Embryonic facial prominence (tissue), 1 donor: ENCODE measurements at regions not wholly inside any gene's neighbourhood (a gene's known extent, or its start where the extent isn't known, plus 50 kb on each side); places are given as distances from the start of the nearest gene placed in this dataset.

Experiments used
- DNase-seq: peaks from one replicate; pipeline ENCODE4 v3.0.0-alpha.2; 2016; ENCODE audit errors: extremely low spot score

DNA sequence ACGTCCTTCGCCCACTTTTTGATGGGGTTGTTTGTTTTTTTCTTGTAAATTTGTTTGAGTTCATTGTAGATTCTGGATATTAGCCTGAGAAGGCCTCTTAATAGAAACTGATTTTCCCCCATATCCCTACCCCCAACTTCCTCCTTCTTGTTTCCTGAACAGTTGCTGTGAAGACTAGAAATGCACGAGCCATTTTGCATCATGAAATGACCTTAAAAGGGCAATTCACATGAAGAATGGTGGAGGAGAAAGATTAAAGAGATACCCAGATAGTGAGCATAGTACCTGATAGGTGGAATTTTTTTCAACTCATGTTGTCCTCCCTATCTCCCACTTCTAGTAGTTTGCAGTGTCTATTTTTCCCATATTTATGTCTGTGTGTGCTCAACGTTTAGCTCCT, 55.2 kb upstream of the KCNH8 start:
- no peak for DNase-seq

DNA sequence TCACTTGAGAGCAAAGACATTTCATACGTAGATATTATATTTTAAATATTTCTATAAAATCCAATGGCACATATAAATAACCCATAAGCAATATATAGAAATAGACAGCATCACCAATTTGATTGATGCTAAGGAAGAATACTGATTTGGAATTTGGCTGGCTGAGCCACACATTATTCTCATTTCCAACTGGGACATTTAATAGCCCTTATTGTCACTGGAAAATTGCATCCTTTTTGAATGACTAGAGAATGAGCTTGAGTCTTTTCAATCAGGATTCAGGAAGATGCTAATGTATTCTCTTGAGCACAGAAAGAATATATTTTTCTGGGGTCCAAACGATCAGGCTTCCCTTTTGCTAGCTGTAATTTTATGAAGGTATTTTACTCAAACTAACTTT, 70.9 kb upstream of the KCNH8 start:
- DNase-seq = no peak

DNA sequence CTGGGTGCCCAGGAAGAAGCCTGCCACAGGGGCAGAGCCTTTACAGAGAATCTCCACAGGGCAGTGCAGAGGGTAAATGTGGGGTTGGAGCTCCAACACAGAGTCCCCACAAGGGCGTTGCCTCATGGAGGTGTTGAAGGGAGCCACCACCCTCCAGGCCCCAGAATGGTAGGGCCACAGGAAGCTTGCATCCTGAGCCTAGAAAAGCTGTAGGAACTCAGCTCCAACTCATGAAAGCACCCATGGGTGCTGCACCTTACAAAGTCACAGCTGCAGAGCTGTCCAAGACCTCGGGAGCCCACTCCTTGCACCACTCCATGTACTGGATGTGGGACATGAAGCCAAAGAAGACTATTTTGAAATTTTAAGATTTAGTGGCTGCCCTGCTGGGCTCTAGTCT, 73.3 kb upstream of the KCNH8 start:
- no peak for DNase-seq

DNA sequence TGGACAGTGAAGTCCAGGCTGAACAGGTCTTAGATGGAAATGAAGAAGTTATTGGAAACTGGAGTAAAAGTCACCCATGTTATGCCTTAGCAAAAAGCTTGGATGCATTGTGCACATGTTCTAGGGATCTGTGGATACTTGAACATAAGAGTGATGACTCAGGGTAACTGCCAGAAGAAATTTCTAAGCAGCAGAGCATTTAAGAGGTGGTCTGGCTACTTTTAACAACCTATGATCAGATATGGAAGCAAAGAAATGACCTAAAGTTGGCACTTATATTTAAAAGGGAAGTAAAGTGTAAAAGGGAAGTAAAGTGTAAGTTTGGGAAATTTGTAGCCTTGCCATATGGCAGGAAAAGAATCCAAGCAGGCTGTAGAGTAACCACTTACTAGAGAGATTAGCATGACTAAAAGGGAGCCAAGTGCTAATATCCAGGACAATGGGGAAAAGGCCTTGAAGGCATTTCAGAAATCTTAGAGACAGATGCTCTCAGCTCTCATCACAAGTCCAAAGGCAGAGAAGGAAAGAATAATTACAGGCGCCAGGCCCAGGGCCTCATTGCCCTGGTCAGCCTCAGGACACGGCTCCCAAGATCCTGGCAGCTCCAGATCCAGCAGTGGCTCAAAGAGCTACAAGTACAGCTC, 73.9 kb upstream of the KCNH8 start:
- DNase-seq = no peak

DNA sequence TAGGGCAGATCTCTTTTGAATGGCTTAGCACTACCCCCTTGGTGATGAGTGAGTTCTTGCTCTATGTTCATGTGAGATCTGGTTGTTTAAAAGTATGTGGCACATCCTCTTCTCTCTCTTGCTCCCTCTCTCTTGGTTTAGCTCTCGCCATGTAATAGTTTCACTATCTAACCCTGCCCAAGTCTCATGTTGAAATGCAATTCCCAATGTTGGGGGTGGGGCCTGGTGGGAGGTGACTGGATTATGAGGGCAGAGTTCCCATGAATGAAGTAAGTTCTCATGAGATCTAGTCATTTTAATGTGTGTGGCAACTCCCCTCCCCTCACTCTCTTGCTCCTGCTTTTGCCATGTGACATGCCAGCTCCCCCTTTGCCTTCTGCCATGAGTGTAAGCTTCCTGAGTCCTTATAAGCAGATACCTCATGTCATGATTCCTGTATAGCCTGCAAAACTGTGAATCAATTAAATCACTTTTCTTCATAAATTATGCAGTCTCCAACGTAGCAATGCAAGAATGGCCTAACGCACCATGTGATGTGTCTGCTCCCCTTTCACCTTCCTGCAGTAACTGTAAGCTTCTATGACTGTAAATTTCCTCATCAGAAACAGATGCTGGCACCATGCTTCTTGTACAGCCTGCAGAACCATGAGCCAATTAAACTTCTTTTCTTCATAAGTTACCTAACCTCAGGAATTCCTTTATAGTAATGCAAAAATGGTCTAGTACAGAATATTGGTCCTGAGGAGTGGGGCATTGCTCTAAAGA, 74.8 kb upstream of the KCNH8 start:
- no peak for DNase-seq

DNA sequence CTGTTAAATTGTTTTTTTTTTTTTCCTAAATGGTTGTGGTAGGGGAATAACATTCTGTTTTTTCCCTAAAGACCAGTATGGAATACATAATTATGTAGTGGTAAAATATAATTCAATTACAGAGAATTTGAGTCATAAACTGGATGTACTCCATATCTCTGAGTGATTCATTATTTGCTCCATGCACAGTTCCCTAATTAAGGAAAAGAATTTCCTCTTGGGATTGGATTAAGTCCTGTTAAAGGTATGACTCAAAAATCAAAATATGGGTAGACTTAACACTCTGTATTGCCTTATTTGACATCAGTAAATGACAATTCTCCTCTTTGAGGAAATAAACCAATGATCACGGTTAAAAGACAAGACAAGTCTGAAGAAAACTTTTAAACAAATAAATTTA, 78.0 kb upstream of the KCNH8 start:
- DNase-seq = no peak

DNA sequence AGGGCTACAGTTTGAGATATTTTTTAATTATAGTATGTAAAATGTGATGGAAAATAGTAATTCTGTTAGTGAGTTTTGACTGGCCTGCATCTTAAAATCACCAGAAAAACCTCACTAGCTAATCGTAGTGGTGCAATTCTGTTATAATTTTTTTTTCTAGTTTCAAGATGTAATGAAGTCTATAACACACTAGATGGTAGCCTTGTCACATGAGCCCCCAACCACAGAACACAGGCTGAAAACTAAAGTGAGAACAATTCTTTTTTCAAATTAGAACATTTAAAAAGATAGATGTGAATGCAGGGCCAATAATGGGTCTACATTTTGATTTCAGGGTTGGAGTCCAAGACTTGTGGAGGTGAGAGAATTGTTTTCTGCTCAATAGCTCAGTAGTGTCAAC, 83.3 kb upstream of the KCNH8 start:
- DNase-seq = peak; percentile 35

DNA sequence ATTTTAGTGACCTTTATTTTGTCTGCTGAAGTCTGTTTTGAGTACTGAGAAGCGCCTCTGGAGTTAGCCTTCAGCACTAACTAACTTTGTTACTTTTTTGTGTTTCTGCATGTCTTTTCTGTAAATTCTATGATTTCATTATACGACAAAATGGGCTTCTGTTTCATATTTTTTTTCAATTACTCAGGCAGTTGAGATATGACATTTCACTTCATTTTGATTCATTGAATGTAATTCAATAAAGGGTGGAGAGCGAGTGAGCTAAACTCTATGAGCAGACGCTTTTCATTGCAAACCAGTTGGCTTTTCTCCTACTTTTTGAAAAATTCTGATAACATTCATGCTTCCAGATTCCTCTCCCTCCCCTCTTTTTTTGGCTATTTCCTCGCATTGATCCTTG, 84.4 kb upstream of the KCNH8 start:
- no peak for DNase-seq

DNA sequence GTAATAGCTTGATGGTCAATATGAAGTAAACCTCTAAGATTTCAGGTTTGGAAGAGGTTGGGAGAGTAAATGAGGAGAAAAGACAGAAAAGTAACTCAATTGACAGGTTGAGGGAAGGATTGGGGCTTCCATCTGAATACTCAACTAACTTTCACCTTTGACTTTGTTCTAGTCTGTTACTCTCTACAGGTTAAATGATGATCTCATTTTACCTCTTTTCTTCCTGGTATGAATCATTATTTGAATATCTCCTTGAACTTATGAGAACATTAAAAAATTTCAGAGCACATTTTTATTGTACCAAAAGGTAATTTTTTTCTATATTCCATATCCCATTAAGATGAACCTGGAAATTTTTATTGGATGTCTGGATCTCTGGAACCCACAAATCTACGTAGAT, 87.9 kb upstream of the KCNH8 start:
- DNase-seq = no peak

DNA sequence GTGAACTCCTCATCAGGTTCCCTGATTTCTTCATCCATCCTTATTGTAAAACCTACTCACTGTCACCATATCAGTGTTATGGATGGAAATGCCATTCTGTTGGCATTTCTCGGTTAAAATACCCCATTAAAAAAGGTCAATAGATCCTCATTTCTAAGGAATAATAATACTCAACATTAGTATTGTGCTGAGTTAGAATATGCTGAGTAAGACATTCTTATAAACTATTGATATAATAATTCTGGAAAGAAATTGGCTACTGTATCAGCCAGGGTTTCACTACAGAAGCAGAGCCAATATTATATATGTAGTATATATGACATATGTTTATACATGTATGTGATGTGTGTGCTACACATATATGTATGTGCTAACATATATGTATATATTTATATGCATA, 95.4 kb upstream of the KCNH8 start:
- no peak for DNase-seq

DNA sequence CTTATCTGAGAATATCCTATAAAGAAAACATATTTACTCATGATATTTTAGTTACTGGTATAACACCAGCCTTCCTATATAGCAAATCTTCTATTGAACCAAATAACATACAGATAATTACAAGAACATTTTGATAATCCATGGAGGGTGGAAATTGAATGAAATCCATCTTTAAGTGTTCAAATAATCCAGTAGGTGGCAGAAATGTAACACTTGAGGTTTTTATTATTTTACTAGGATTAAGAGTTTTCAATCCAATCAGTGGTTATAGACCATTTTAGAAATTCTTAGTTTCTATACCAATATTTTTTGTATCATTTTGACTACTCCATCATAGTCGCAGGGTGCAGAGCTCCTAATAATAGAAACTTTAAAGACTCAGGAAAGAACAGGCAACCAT, 101.9 kb upstream of the KCNH8 start:
- DNase-seq = no peak

DNA sequence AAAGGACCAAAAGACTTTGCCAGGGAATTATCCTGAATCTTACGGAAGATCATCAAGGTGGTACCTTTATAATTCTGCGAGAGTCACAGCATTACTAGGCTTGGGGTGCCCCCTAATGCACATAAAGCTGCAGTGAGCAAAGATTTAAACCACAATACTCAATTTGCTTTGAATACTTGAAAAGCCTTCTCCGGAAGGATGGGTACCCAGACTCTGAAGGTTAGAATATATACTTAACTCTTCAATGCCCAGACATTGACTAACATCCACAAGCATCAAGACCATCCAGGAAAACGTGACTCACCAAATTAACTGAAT, 117.8 kb upstream of the KCNH8 start:
- no peak for DNase-seq

DNA sequence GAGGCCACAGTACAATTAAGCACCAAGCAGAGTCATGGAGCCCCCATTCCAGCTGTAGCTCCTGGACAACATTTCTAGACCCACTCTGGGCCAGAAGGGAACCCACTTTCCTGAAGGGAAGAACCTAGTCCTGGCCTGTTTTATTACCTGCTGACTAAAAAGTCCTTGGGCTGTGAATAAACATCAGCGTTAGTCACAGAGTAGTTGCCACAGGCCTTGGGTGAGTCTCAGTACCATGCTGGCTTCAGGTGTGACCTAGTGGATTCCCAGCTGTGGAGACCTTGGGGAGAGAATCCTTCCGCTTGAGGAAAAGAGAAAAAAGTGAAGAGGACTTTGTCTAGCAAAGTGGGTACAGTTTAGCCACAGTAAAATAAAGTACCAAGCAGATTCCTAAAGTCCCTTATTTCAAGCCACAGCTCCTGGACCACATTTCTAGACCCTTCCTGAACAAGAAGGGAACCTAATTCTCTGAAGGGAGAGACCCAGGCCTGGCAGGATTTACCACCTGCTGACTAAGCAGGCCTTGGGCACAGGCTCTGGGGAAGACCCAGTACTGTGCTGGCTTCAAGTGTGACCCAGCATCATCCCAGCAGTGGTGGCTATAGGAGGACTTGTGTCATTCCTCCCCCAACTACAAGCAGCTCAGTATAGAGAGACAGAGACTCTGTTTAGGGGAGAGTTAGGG, 118.3 kb upstream of the KCNH8 start:
- DNase-seq = no peak

DNA sequence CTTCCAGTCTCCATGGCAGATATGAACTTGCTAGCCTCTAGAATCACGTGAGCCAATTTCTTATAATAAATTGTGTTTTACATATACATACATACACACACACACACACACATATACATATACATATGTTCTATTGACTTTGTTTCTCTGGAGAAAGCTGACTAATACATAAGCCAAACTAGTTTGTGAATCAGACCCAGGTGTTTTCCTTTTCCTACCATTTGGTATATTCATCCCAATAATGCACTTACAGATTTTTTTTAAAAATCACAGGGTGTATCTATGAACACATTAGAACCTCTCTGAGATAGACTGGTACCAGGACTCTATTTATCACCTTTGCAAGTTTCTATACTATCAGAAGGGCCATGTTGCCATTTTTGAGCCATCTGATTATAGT, 122.9 kb upstream of the KCNH8 start:
- DNase-seq = no peak

DNA sequence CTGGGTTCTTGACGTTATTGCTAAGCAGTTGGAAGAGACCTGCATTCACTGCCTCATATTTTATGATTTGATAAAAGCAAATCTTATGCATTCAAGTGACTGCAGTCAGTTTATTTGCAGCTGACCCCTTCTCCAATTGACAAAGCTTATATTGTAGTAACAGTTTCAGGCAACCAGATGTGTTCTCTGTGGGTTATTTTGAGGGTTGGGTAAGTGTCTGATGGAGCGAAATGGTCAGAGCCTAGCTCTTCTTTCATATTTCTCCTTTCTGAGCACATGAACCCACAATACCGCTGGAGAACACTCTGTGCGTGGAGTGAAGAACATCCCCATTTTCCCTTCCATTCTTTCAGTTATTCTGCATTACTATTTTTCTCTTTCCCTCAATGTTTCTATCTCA, 125.8 kb upstream of the KCNH8 start:
- DNase-seq = no peak

DNA sequence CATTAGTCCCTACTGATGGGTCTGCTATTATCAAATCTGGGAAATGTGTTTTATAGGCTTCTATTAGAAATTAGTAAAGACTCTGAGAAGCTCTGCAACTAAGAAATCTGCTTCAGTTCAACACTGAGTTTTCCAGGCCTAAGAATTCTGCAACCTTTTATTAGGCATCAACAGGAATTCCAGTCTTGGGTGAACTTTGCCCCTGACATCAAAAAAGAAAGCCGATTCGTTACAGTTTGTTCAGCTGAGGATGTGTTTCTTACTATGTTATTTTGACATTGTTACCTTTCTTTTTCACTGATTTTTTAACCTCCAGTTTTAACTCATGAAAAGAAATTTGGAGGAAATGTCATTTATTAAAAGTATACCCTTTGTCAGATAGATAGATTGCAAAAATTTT, 131.5 kb upstream of the KCNH8 start:
- DNase-seq = no peak

DNA sequence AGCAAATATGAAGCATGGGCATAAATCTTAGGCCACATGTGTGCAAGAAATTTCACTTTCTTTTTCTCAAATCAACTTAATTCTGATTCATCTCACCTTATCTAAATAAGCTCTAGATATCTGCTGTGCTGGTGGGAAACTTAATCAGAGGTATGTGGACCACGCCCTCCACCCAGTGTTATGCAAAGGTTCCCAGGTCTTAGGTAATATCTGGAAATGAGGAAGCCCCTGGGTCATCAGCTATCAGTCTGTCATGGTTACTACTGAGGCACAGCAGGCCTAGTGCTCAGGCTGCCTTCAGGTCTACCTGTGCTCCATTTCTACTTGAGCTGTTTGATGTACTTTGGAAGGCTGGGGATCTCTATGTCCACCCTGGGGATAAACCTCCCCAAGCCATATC, 134.4 kb upstream of the KCNH8 start:
- DNase-seq = no peak

DNA sequence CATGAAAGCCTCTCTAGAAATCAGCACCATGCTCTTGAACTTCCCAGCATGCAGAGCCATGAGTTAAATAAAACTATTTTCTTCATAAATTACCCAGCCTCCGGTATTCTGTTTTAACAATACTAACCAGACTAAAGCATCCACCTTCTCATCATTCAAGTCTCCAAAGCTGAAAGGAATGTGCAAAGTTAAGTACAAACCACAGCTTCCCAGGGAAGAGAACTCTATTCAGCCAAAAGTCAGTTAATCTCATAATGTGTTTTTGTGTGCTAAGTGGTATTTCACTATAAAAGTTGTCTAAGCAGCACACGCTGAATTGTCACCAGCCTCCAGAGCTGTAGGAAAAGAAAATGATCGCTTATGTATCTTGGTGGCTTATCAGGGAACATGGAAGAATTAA, 135.5 kb upstream of the KCNH8 start:
- DNase-seq = no peak

DNA sequence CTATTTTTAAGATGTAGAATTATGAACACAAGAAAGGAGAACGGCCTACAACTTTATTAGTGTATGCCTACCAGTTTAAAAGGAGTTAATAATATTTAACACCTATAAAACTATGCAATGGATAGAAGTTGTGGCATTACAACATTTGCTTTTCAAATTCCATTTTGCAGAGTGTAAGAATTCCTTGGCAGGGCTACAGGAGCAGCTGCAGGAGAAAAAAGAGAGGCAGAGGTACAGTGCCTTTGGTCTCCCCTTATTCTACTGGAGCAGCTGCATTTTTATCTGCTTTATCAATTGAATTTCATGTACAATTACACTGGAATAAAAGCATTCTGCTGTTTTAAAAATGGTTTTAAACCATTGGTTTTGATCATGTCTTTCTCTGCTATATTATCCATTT, 145.7 kb upstream of the KCNH8 start:
- no peak for DNase-seq

DNA sequence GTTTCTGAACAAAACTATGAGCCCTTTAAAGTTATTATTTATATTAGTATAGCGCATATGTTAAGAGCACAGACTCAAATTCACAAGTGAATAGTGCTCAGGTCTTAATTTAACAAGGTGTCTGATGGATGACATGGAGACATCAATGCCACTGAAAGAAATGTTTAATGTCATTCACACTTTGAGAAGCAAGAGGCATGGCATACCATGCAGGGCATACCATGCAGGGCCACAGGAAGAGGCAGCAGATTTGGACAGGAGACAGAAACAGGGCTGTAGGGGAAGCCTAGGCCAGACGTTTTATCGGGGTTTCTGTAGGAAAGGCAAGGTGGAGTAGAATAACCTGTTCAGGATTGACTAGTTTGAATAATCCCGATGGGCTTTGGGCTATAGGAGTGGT, 150.2 kb upstream of the KCNH8 start:
- DNase-seq = no peak

DNA sequence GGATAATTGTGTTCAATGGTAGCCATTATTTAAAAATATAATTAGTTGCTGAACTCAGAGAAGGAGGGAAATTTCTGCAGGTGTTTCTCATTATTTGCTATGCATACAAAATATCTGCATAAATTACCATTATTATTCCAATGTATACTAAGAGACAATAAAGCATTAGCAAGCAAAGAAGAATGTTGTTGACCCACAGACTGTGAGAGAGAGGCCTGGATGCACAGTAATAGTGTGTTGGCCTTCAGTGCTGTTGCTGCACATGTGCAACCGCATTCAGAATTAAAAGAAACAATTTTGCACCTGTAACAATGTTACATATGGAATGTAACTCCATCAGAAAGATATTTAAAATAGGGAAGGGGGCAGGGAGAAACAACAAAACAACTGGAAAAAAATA, 155.6 kb upstream of the KCNH8 start:
- no peak for DNase-seq

DNA sequence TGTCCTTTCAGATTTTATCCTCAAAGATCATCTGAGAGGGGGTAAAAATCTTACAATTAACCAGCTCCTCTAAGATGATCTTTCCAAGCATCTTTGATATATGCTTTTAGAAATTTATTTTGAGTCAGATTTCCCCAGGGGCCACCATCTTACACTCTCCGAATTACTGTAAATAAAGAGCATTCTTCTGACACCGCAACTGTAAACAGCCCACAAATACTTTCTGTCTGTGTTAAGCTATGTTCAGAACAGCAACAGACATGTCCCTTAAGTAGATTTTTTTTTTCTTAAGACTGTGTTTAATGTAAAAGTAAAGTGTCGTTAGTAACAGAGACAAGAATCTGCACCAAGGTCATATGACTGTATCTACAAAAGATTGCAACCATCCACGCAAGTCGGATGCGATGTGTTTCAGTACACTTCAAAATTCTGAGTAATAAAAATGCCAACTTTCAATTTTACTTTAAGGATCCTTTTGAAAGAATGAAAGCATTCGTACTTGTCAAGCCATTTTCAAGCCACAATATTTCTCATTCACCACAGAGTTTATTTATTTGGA, 159.0 kb upstream of the KCNH8 start:
- DNase-seq = no peak

DNA sequence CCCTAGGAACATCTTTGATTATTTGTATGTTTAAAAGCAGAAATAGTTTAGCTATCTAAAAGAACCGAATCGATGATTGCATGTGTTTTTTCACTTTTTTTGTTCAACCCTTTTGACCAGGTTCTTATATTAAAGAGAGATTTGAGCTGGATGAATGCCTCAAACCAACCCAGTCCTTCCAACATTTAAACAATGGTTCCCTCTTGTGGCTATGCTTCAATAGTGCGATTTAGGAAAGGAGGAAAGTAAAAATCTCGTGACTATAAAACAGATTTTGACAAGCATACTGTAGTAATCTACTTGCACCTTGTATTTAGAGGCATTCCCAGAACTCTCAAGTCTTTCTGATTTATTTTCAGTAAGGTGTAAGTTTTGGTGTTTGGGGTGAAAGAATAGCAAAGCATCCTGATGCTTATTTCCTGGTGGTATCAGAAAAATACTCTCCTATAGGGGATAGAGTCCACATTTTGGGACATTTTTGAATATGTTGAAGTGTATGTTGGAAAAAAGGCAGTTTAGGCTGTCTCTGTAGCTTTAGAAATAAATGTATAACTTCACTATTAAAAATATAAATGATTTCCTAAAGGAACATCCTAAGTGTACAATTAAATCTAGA, 159.6 kb upstream of the KCNH8 start:
- DNase-seq = peak; percentile 49
